Retina (tissue), 1 donor: ENCODE measurements at regions not wholly inside any gene's neighbourhood (a gene's known extent, or its start where the extent isn't known, plus 50 kb on each side); places are given as distances from the start of the nearest gene placed in this dataset.
A peak's percentile ranks its signal among the peaks of the same experiment; 100 is the strongest.
"Not testable (repeated sequence)": the region's sequence is repeated elsewhere in the genome, so short reads cannot be mapped to it uniquely, and the experiment has no call there.

Experiments
- DNase-seq: peaks from one replicate; pipeline ENCODE4 v3.0.0-alpha.2; 2016

GRCh38 chr9:101951598-101951997 is 213.2 kb upstream of the GRIN3A start:
- no peak for DNase-seq

- no peak for DNase-seq
Measured at GRCh38 chr9:101931756-101932155, 193.3 kb upstream of the GRIN3A start.

- DNase-seq: no peak
Measured at GRCh38 chr9:101930783-101931182, 192.3 kb upstream of the GRIN3A start.

GRCh38 chr9:101925498-101925897 is 187.1 kb upstream of the GRIN3A start:
- no peak for DNase-seq

- no peak for DNase-seq
Measured at GRCh38 chr9:101923451-101923850, 185.0 kb upstream of the GRIN3A start.

- DNase-seq: not testable (repeated sequence)
Measured at GRCh38 chr9:101916948-101917347, 178.5 kb upstream of the GRIN3A start.

- no peak for DNase-seq
Measured at GRCh38 chr9:101915482-101915881, 177.0 kb upstream of the GRIN3A start.

- DNase-seq: no peak
Measured at GRCh38 chr9:101912698-101913097, 174.3 kb upstream of the GRIN3A start.

GRCh38 chr9:101907466-101907865 is 169.0 kb upstream of the GRIN3A start:
- DNase-seq: no peak

- DNase-seq: no peak
Measured at GRCh38 chr9:101904845-101905244, 166.4 kb upstream of the GRIN3A start.

- DNase-seq: no peak
Measured at GRCh38 chr9:101902051-101902450, 163.6 kb upstream of the GRIN3A start.

- DNase-seq: no peak
Measured at GRCh38 chr9:101897196-101897595, 158.7 kb upstream of the GRIN3A start.

GRCh38 chr9:101893661-101894646 is 155.5 kb upstream of the GRIN3A start:
- DNase-seq: no peak

- DNase-seq: no peak
Measured at GRCh38 chr9:101881508-101881907, 143.1 kb upstream of the GRIN3A start.

GRCh38 chr9:101880846-101881245 is 142.4 kb upstream of the GRIN3A start:
- no peak for DNase-seq

GRCh38 chr9:101878734-101879133 is 140.3 kb upstream of the GRIN3A start:
- no peak for DNase-seq

- no peak for DNase-seq
Measured at GRCh38 chr9:101877439-101877838, 139.0 kb upstream of the GRIN3A start.

GRCh38 chr9:101861472-101861871 is 123.0 kb upstream of the GRIN3A start:
- no peak for DNase-seq

GRCh38 chr9:101860920-101861319 is 122.5 kb upstream of the GRIN3A start:
- no peak for DNase-seq

- peak; percentile 30 for DNase-seq
Measured at GRCh38 chr9:101859620-101860019, 121.2 kb upstream of the GRIN3A start.

- peak; percentile 14 for DNase-seq
Measured at GRCh38 chr9:101858026-101858425, 119.6 kb upstream of the GRIN3A start.

- no peak for DNase-seq
Measured at GRCh38 chr9:101849102-101849707, 110.8 kb upstream of the GRIN3A start.

- DNase-seq: no peak
Measured at GRCh38 chr9:101848485-101848919, 110.1 kb upstream of the GRIN3A start.

GRCh38 chr9:101846161-101846560 is 107.7 kb upstream of the GRIN3A start:
- no peak for DNase-seq
